ENCODE measurements at regions not wholly inside any gene's neighbourhood (a gene's known extent, or its start where the extent isn't known, plus 50 kb on each side); places are given as distances from the start of the nearest gene placed in this dataset.

DNA sequence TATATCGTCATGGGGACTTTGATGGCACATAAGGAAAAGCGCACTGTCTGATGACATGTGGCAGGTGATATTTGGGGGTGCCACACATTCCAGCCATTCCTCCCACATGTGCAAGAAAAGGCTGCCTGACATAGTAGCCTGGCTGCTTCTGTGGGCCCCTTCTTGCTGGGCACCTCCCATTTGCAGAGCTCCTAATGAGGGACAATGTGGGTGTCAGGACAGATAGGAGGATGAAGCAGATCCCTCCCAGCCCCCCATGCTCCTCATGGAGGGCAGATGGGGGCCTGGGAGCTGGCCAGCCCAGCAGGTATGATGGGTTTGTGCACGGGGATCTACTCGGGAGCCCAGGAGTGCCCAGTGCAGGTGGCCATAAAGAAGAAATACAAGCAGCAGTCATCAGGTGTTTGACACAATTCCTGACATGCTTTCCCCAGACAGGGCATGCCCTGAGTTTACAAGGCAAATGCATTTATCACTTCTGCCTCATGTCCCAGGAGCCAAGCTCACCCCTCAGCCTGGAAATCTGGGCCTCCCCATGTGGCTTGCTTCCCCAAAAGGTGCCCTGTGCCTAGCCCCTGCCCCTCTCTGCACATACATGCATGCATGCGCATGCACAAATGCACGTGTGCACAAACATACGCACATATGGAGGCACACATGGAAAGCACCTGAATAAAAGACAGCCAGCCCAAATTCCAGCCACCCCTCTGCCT lies 260.6 kb upstream of the RPL38 start (continued):
- TF ChIP-seq CBX3 (IDR thresholded peaks at IDR 0.05; ENCODE audit: low read depth) (no peak), EZH2 (IDR thresholded peaks at IDR 0.05) (no peak), FOSL1 (IDR thresholded peaks at IDR 0.05; ENCODE audit: low read depth) (no peak), EGR1 (IDR thresholded peaks at IDR 0.05; ENCODE audit: low read depth) (no peak)
- TF ChIP-seq, protein P1, sequence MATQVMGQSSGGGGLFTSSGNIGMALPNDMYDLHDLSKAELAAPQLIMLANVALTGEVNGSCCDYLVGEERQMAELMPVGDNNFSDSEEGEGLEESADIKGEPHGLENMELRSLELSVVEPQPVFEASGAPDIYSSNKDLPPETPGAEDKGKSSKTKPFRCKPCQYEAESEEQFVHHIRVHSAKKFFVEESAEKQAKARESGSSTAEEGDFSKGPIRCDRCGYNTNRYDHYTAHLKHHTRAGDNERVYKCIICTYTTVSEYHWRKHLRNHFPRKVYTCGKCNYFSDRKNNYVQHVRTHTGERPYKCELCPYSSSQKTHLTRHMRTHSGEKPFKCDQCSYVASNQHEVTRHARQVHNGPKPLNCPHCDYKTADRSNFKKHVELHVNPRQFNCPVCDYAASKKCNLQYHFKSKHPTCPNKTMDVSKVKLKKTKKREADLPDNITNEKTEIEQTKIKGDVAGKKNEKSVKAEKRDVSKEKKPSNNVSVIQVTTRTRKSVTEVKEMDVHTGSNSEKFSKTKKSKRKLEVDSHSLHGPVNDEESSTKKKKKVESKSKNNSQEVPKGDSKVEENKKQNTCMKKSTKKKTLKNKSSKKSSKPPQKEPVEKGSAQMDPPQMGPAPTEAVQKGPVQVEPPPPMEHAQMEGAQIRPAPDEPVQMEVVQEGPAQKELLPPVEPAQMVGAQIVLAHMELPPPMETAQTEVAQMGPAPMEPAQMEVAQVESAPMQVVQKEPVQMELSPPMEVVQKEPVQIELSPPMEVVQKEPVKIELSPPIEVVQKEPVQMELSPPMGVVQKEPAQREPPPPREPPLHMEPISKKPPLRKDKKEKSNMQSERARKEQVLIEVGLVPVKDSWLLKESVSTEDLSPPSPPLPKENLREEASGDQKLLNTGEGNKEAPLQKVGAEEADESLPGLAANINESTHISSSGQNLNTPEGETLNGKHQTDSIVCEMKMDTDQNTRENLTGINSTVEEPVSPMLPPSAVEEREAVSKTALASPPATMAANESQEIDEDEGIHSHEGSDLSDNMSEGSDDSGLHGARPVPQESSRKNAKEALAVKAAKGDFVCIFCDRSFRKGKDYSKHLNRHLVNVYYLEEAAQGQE (IDR thresholded peaks at IDR 0.05; ENCODE audit: low read depth): no peak

DNA sequence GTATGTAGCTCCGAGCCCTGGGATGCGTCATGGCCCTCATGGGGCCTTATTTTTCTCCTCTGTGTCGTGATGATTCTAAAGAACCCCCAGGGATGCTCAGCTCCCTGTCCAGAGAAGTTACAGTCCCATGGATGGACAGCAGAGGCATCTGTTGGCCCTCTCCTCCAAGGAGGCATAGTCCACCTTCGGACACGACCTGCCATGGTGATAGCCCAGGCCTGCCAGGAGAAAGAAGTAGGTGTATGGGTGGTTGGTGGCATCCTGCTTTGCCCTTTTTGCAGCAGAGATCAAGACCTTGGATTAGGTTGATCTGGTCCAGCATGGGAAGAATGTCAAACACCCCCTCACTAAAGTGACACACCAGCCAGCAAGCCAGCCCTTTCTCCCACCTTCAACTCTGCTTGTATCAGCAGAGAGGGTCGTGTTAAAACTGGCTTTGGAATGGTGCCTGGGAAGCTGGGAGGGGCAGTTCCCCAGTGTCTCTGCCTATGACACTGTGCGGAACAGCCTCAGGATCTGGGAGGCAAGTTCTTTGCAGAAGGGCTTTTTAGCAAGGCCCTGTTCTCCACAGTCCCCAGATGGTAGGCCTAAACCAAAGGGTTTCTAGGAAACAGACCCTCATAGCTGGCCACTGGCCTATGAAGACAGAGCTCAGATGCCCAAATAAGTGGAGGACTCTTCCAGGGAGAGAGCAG lies 259.9 kb upstream of the RPL38 start:
- H3K27me3 ChIP-seq (ENCODE audit: insufficient read depth, low read length): peaks cover 21% of the 10 kb centered on the region
- TF ChIP-seq, protein P2, sequence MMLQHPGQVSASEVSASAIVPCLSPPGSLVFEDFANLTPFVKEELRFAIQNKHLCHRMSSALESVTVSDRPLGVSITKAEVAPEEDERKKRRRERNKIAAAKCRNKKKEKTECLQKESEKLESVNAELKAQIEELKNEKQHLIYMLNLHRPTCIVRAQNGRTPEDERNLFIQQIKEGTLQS (IDR thresholded peaks at IDR 0.05): no peak
- TF ChIP-seq ZFX (IDR thresholded peaks at IDR 0.05) (no peak), RAD21 (IDR thresholded peaks at IDR 0.05; ENCODE audit: low read depth) (no peak), EZH2phosphoT487 (IDR thresholded peaks at IDR 0.05; ENCODE audit: borderline replicate concordance) (no peak), CEBPB (IDR thresholded peaks at IDR 0.05; ENCODE audit: low read depth) (no peak), SIN3A (IDR thresholded peaks at IDR 0.05; ENCODE audit: low read depth) (no peak), TCF7L2 (IDR thresholded peaks at IDR 0.05; ENCODE audit: borderline replicate concordance, extremely low read depth, insufficient read depth, insufficient read length) (no peak), FOSL1 (IDR thresholded peaks at IDR 0.05; ENCODE audit: low read depth) (no peak), SP1 (IDR thresholded peaks at IDR 0.05; ENCODE audit: low read depth) (no peak)
- TF ChIP-seq, protein P3, sequence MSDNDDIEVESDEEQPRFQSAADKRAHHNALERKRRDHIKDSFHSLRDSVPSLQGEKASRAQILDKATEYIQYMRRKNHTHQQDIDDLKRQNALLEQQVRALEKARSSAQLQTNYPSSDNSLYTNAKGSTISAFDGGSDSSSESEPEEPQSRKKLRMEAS (IDR thresholded peaks at IDR 0.05): no peak
- TF ChIP-seq, protein P4, sequence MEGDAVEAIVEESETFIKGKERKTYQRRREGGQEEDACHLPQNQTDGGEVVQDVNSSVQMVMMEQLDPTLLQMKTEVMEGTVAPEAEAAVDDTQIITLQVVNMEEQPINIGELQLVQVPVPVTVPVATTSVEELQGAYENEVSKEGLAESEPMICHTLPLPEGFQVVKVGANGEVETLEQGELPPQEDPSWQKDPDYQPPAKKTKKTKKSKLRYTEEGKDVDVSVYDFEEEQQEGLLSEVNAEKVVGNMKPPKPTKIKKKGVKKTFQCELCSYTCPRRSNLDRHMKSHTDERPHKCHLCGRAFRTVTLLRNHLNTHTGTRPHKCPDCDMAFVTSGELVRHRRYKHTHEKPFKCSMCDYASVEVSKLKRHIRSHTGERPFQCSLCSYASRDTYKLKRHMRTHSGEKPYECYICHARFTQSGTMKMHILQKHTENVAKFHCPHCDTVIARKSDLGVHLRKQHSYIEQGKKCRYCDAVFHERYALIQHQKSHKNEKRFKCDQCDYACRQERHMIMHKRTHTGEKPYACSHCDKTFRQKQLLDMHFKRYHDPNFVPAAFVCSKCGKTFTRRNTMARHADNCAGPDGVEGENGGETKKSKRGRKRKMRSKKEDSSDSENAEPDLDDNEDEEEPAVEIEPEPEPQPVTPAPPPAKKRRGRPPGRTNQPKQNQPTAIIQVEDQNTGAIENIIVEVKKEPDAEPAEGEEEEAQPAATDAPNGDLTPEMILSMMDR (IDR thresholded peaks at IDR 0.05 in 2 of 3, conservative IDR thresholded peaks at IDR 0.05 in 1 of 3; ENCODE audit: borderline replicate concordance in 1 of 3, insufficient read depth in 1 of 3, low read depth in 2 of 3, low read length in 2 of 3): no peak
- TF ChIP-seq, protein P5, sequence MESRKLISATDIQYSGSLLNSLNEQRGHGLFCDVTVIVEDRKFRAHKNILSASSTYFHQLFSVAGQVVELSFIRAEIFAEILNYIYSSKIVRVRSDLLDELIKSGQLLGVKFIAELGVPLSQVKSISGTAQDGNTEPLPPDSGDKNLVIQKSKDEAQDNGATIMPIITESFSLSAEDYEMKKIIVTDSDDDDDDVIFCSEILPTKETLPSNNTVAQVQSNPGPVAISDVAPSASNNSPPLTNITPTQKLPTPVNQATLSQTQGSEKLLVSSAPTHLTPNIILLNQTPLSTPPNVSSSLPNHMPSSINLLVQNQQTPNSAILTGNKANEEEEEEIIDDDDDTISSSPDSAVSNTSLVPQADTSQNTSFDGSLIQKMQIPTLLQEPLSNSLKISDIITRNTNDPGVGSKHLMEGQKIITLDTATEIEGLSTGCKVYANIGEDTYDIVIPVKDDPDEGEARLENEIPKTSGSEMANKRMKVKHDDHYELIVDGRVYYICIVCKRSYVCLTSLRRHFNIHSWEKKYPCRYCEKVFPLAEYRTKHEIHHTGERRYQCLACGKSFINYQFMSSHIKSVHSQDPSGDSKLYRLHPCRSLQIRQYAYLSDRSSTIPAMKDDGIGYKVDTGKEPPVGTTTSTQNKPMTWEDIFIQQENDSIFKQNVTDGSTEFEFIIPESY (IDR thresholded peaks at IDR 0.05; ENCODE audit: extremely low read depth, insufficient replicate concordance, low read length): no peak

More for the DNA sequence above, 259.9 kb upstream of the RPL38 start:
- ChIA-PET CTCF (interaction anchor here (0.6 kb wide), 1 partner anchor 285 kb away, joined by 4 read pairs; no protein-coding TSS in a partner anchor), RAD21 (ENCODE audit: low non-redundant PET in 1 of 2, low total read pairs in 2 of 2, uncharacterized antibody in 2 of 2, unreplicated experiment in 2 of 2) (no interaction called here), POLR2A (no interaction called here)
- Histone ChIP-seq H3K36me3 (ENCODE audit: control insufficient read depth in 1 of 2, insufficient read depth in 2 of 2, low read length in 2 of 2) (no peaks in the 10 kb centered on the region), H4K20me1 (ENCODE audit: insufficient read depth) (no peaks in the 10 kb centered on the region), H3K4me3 (replicated peaks in 1 of 2; ENCODE audit: low read depth in 1 of 2, low read length in 2 of 2) (no peak overlapping the region), H3K9me3 (ENCODE audit: control insufficient read depth in 1 of 2, insufficient read depth in 1 of 2, low read depth in 1 of 2, low read length in 2 of 2) (no peaks in the 10 kb centered on the region), H3K9me2 (ENCODE audit: insufficient read depth) (no peaks in the 10 kb centered on the region), H3K9ac (ENCODE audit: low read length) (no peak overlapping the region), H2AFZ (ENCODE audit: low read depth, low read length, poor library complexity, severe bottlenecking) (no peak overlapping the region), H3K4me2 (ENCODE audit: low read length) (no peak overlapping the region), H3K79me2 (ENCODE audit: insufficient read depth, low read length) (no peaks in the 10 kb centered on the region), H3K4me1 (ENCODE audit: control insufficient read depth in 1 of 2, insufficient read depth in 2 of 2, low read length in 2 of 2) (no peaks in the 10 kb centered on the region), H3K27ac (ENCODE audit: low read depth, low read length) (no peak overlapping the region)
- no TSS peak for BruUV-seq (replicated peaks)
- ATAC-seq (no peak), DNase-seq (ENCODE audit: low read depth, low spot score) (no peak)
- intact Hi-C loops (cut with micrococcal nuclease): no loop called here

Measured in HCT116 (cell line).